GM23338 (cell line): ENCODE measurements at regions not wholly inside any gene's neighbourhood (a gene's known extent, or its start where the extent isn't known, plus 50 kb on each side); places are given as distances from the start of the nearest gene placed in this dataset.

Source experiments
- ATAC-seq: fragments of 200-7000 bp; cut with Tn5 transposase; 3 replicates; pipeline ENCODE4 v1.9.1; 2020
- DNase-seq: peaks from one replicate; pipeline ENCODE4 v3.0.0-alpha.2; 2015; ENCODE audit warnings: low spot score
- H2AFZ ChIP-seq: fragments of 200-600 bp; sonication (generic); 2 replicates; pipeline ENCODE4 v1.8.0; 2016; ENCODE audit warnings: antibody characterized with exemption, mild to moderate bottlenecking, moderate library complexity
- H3F3A ChIP-seq: fragments of 200-600 bp; sonication (generic); replicated peaks from 2 replicates; pipeline ENCODE4 v1.8.0; 2017; ENCODE audit warnings: antibody characterized with exemption, mixed run types, low read depth
- H3K27ac ChIP-seq: fragments of 200-600 bp; sonication (generic); 2 replicates; pipeline ENCODE4 v1.6.1; 2016; ENCODE audit warnings: low read depth
- H3K27me3 ChIP-seq: fragments of 200-600 bp; sonication (generic); 2 replicates; pipeline ENCODE4 v1.8.0; 2016; ENCODE audit warnings: mild to moderate bottlenecking, mixed run types, moderate library complexity; ENCODE audit not compliant: insufficient read depth
- H3K36me3 ChIP-seq: fragments of 200-600 bp; sonication (generic); 2 replicates; pipeline ENCODE4 v1.8.0; 2016; ENCODE audit warnings: mild to moderate bottlenecking; ENCODE audit not compliant: insufficient read depth
- H3K4me1 ChIP-seq: fragments of 200-600 bp; sonication (generic); 2 replicates; pipeline ENCODE4 v1.8.0; 2016; ENCODE audit warnings: mild to moderate bottlenecking, moderate library complexity; ENCODE audit not compliant: insufficient read depth
- H3K4me2 ChIP-seq: fragments of 200-600 bp; sonication (generic); 2 replicates; pipeline ENCODE4 v1.7.1; 2017; ENCODE audit warnings: mixed run types
- H3K4me3 ChIP-seq: fragments of 200-600 bp; sonication (generic); 2 replicates; pipeline ENCODE4 v1.6.1; 2016; ENCODE audit warnings: mixed run types
- H3K79me2 ChIP-seq: fragments of 200-600 bp; sonication (generic); replicated peaks from 2 replicates; pipeline ENCODE4 v1.8.0; 2017; ENCODE audit warnings: mild to moderate bottlenecking; ENCODE audit not compliant: insufficient read depth
- H3K9me2 ChIP-seq: fragments of 200-600 bp; sonication (generic); 2 replicates; pipeline ENCODE4 v1.8.0; 2017; ENCODE audit not compliant: insufficient read depth
- H4K20me1 ChIP-seq: fragments of 200-600 bp; sonication (generic); replicated peaks from 2 replicates; pipeline ENCODE4 v1.8.0; 2017; ENCODE audit warnings: mild to moderate bottlenecking; ENCODE audit not compliant: insufficient read depth
- H3K27ac Mint-ChIP-seq: 2 replicates; pipeline ENCODE4 v1.8.0; 2020; ENCODE audit warnings: inconsistent platforms, mild to moderate bottlenecking, moderate library complexity, mixed read lengths
- H3K27me3 Mint-ChIP-seq: 3 replicates; pipeline ENCODE4 v1.8.0; 2022; ENCODE audit warnings: low read depth, mild to moderate bottlenecking, moderate library complexity, mixed read lengths, inconsistent platforms; ENCODE audit not compliant: insufficient read depth, poor library complexity
- H3K36me3 Mint-ChIP-seq: 3 replicates; pipeline ENCODE4 v1.8.0; 2021; ENCODE audit warnings: low read depth, mild to moderate bottlenecking, inconsistent platforms, moderate library complexity, mixed read lengths
- H3K4me1 Mint-ChIP-seq: 3 replicates; pipeline ENCODE4 v1.8.0; 2020; ENCODE audit warnings: mild to moderate bottlenecking, inconsistent platforms, mixed read lengths
- H3K4me3 Mint-ChIP-seq: 3 replicates; pipeline ENCODE4 v1.8.0; 2021; ENCODE audit warnings: moderate library complexity, mild to moderate bottlenecking, inconsistent platforms, mixed read lengths
- H3K9me3 Mint-ChIP-seq: 3 replicates; pipeline ENCODE4 v1.8.0; 2020; ENCODE audit warnings: moderate library complexity, mild to moderate bottlenecking, inconsistent platforms, mixed read lengths
- CREB1 ChIP-seq: fragments of 250-450 bp; sonication (Bioruptor Pico); IDR thresholded peaks from 2 replicates; pipeline ENCODE4 v1.5.0; 2020; ENCODE audit warnings: low read depth, mild to moderate bottlenecking, moderate library complexity
- ETS1 ChIP-seq: IDR thresholded peaks from 2 replicates; pipeline ENCODE4 v1.6.1; 2016; ENCODE audit warnings: antibody characterized with exemption
- EZH2 ChIP-seq: fragments of 200-600 bp; sonication (generic); IDR thresholded peaks from one replicate; pipeline ENCODE4 v1.8.0; 2017; ENCODE audit warnings: antibody characterized with exemption, mild to moderate bottlenecking, low read depth; ENCODE audit not compliant: unreplicated experiment
- EZH2phosphoT487 ChIP-seq: fragments of 200-600 bp; sonication (generic); IDR thresholded peaks from one replicate; pipeline ENCODE4 v1.8.1; 2018; ENCODE audit warnings: antibody characterized with exemption; ENCODE audit not compliant: unreplicated experiment
- JUNB ChIP-seq: IDR thresholded peaks from one replicate; pipeline ENCODE4 v1.6.1; 2016; ENCODE audit warnings: antibody characterized with exemption; ENCODE audit not compliant: unreplicated experiment
- NANOG ChIP-seq: IDR thresholded peaks from 2 replicates; pipeline ENCODE4 v1.6.1; 2016; ENCODE audit warnings: antibody characterized with exemption, borderline replicate concordance
- POLR2AphosphoS5 ChIP-seq: IDR thresholded peaks from 2 replicates; pipeline ENCODE4 v1.6.1; 2016; ENCODE audit warnings: antibody characterized with exemption, low read depth
- STAT1 ChIP-seq: IDR thresholded peaks from one replicate; pipeline ENCODE4 v1.6.1; 2016; ENCODE audit warnings: antibody characterized with exemption; ENCODE audit not compliant: unreplicated experiment
- ZNF114 ChIP-seq: fragments of 250-450 bp; sonication (Bioruptor Pico); IDR thresholded peaks from 2 replicates; pipeline ENCODE4 v1.5.0; 2020; ENCODE audit warnings: mild to moderate bottlenecking, moderate library complexity
- TF ChIP-seq, protein P1 (sequence below): fragments of 250-450 bp; sonication (Bioruptor Pico); IDR thresholded peaks from 2 replicates; pipeline ENCODE4 v1.5.0; 2020; ENCODE audit warnings: mild to moderate bottlenecking, moderate library complexity

GRCh38 chrX:3407121-3407520 is 60.7 kb upstream of the MXRA5 start (continued):
- TF ChIP-seq, protein P1, sequence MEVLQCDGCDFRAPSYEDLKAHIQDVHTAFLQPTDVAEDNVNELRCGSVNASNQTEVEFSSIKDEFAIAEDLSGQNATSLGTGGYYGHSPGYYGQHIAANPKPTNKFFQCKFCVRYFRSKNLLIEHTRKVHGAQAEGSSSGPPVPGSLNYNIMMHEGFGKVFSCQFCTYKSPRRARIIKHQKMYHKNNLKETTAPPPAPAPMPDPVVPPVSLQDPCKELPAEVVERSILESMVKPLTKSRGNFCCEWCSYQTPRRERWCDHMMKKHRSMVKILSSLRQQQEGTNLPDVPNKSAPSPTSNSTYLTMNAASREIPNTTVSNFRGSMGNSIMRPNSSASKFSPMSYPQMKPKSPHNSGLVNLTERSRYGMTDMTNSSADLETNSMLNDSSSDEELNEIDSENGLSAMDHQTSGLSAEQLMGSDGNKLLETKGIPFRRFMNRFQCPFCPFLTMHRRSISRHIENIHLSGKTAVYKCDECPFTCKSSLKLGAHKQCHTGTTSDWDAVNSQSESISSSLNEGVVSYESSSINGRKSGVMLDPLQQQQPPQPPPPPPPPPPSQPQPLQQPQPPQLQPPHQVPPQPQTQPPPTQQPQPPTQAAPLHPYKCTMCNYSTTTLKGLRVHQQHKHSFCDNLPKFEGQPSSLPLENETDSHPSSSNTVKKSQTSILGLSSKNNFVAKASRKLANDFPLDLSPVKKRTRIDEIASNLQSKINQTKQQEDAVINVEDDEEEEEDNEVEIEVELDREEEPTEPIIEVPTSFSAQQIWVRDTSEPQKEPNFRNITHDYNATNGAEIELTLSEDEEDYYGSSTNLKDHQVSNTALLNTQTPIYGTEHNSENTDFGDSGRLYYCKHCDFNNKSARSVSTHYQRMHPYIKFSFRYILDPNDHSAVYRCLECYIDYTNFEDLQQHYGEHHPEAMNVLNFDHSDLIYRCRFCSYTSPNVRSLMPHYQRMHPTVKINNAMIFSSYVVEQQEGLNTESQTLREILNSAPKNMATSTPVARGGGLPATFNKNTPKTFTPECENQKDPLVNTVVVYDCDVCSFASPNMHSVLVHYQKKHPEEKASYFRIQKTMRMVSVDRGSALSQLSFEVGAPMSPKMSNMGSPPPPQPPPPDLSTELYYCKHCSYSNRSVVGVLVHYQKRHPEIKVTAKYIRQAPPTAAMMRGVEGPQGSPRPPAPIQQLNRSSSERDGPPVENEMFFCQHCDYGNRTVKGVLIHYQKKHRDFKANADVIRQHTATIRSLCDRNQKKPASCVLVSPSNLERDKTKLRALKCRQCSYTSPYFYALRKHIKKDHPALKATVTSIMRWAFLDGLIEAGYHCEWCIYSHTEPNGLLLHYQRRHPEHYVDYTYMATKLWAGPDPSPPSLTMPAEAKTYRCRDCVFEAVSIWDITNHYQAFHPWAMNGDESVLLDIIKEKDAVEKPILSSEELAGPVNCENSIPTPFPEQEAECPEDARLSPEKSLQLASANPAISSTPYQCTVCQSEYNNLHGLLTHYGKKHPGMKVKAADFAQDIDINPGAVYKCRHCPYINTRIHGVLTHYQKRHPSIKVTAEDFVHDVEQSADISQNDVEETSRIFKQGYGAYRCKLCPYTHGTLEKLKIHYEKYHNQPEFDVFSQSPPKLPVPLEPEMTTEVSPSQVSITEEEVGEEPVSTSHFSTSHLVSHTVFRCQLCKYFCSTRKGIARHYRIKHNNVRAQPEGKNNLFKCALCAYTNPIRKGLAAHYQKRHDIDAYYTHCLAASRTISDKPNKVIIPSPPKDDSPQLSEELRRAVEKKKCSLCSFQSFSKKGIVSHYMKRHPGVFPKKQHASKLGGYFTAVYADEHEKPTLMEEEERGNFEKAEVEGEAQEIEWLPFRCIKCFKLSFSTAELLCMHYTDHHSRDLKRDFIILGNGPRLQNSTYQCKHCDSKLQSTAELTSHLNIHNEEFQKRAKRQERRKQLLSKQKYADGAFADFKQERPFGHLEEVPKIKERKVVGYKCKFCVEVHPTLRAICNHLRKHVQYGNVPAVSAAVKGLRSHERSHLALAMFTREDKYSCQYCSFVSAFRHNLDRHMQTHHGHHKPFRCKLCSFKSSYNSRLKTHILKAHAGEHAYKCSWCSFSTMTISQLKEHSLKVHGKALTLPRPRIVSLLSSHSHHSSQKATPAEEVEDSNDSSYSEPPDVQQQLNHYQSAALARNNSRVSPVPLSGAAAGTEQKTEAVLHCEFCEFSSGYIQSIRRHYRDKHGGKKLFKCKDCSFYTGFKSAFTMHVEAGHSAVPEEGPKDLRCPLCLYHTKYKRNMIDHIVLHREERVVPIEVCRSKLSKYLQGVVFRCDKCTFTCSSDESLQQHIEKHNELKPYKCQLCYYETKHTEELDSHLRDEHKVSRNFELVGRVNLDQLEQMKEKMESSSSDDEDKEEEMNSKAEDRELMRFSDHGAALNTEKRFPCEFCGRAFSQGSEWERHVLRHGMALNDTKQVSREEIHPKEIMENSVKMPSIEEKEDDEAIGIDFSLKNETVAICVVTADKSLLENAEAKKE (CRISPR knock-in tag) = no peak
- TF ChIP-seq EZH2 (no peak), POLR2AphosphoS5 (no peak)

- Mint-ChIP-seq H3K27me3 (peaks cover 5% of the 10 kb centered on the region), H3K4me1 (no peaks in the 10 kb centered on the region), H3K4me3 (no peak overlapping the region), H3K27ac (no peak overlapping the region), H3K9me3 (no peaks in the 10 kb centered on the region; the same call in 2 of the 3 replicates), H3K36me3 (no peaks in the 10 kb centered on the region)
- Histone ChIP-seq H3K9me2 (no peaks in the 10 kb centered on the region), H3K27ac (no peak overlapping the region), H3K27me3 (no peaks in the 10 kb centered on the region), H3K4me2 (no peak overlapping the region), H3K36me3 (no peaks in the 10 kb centered on the region), H3K4me3 (no peak overlapping the region), H2AFZ (no peak overlapping the region), H3K79me2 (no peaks in the 10 kb centered on the region), H4K20me1 (no peaks in the 10 kb centered on the region), H3K4me1 (no peaks in the 10 kb centered on the region), H3F3A (no peaks in the 10 kb centered on the region)
- ATAC-seq (no peak), DNase-seq (no peak)
- TF ChIP-seq, protein P1 (CRISPR knock-in tag) = no peak
- TF ChIP-seq ZNF114 (CRISPR knock-in tag) = no peak
- no peak for TF ChIP-seq EZH2phosphoT487
- TF ChIP-seq POLR2AphosphoS5 = no peak
- TF ChIP-seq STAT1 = no peak
- no peak for TF ChIP-seq ETS1
- TF ChIP-seq NANOG = no peak
- TF ChIP-seq JUNB = no peak
- TF ChIP-seq EZH2 = no peak
- TF ChIP-seq CREB1 (CRISPR knock-in tag) = no peak
Observed at GRCh38 chrX:3403748-3404147, 57.3 kb upstream of the MXRA5 start.
